PFSK-1 (cell line): ENCODE measurements at regions not wholly inside any gene's neighbourhood (a gene's known extent, or its start where the extent isn't known, plus 50 kb on each side); places are given as distances from the start of the nearest gene placed in this dataset.

Experiments
- FOXP2 ChIP-seq: optimal IDR thresholded peaks from 2 replicates; pipeline ENCODE3; 2011; ENCODE audit warnings: borderline replicate concordance, control low read depth, inconsistent platforms; ENCODE audit not compliant: insufficient read depth; ENCODE audit errors: extremely low read length, extremely low read depth
- POLR2AphosphoS5 ChIP-seq: IDR thresholded peaks from 2 replicates; pipeline ENCODE4 v1.6.1; 2012; ENCODE audit warnings: low read depth, mild to moderate bottlenecking, control low read depth, low read length, moderate library complexity
- REST ChIP-seq, 2 experiments: IDR thresholded peaks; 2 replicates each; pipeline versions ENCODE4 v1.6.1 to v1.8.0; 2011 to 2012; ENCODE audit warnings: low read depth in 2 of 2, low read length in 2 of 2, control low read depth in 1 of 2, inconsistent platforms in 1 of 2, mild to moderate bottlenecking in 1 of 2, moderate library complexity in 1 of 2; ENCODE audit not compliant: insufficient read depth in 1 of 2
- SIN3A ChIP-seq: IDR thresholded peaks from 2 replicates; pipeline ENCODE4 v1.6.1; 2012; ENCODE audit warnings: mild to moderate bottlenecking, low read length, moderate library complexity, borderline replicate concordance; ENCODE audit not compliant: insufficient read depth
- TAF1 ChIP-seq: IDR thresholded peaks from 2 replicates; pipeline ENCODE4 v1.6.1; 2012; ENCODE audit warnings: low read length, control low read depth, borderline replicate concordance; ENCODE audit not compliant: insufficient read depth

- TF ChIP-seq POLR2AphosphoS5 (no peak), SIN3A (no peak), TAF1 (no peak), REST (IDR thresholded peaks at IDR 0.05; ENCODE audit: insufficient read depth in 1 of 2, low read depth in 2 of 2, low read length in 2 of 2) (no peak), FOXP2 (no peak)
These were observed 50.9 kb upstream of the NXT1 start for GRCh38 chr20:23299673-23300050.

GRCh38 chr20:23298926-23299672 lies 51.5 kb upstream of the NXT1 start:
- TF ChIP-seq SIN3A: no peak
- TF ChIP-seq POLR2AphosphoS5: no peak
- no peak for TF ChIP-seq FOXP2
- TF ChIP-seq REST (IDR thresholded peaks at IDR 0.05; ENCODE audit: insufficient read depth in 1 of 2, low read depth in 2 of 2, low read length in 2 of 2): no peak
- no peak for TF ChIP-seq TAF1

GRCh38 chr20:23298155-23298554 lies 52.4 kb upstream of the NXT1 start:
- TF ChIP-seq TAF1: no peak
- TF ChIP-seq SIN3A: no peak
- no peak for TF ChIP-seq REST (IDR thresholded peaks at IDR 0.05; ENCODE audit: insufficient read depth in 1 of 2, low read depth in 2 of 2, low read length in 2 of 2)
- TF ChIP-seq FOXP2: no peak
- no peak for TF ChIP-seq POLR2AphosphoS5

- TF ChIP-seq TAF1: no peak
- TF ChIP-seq SIN3A: no peak
These were observed 53.5 kb upstream of the NXT1 start for GRCh38 chr20:23296841-23297701.

GRCh38 chr20:23295934-23296333 lies 54.7 kb upstream of the NXT1 start:
- TF ChIP-seq FOXP2 (no peak), TAF1 (no peak), SIN3A (no peak), POLR2AphosphoS5 (no peak), REST (IDR thresholded peaks at IDR 0.05; ENCODE audit: insufficient read depth in 1 of 2, low read depth in 2 of 2, low read length in 2 of 2) (no peak)
